Neural progenitor cell (in vitro differentiated cells): ENCODE measurements at regions not wholly inside any gene's neighbourhood (a gene's known extent, or its start where the extent isn't known, plus 50 kb on each side); places are given as distances from the start of the nearest gene placed in this dataset.

Experiments used
- EZH2 ChIP-seq: fragments of 200-600 bp; sonication (generic); IDR thresholded peaks from 2 replicates; pipeline ENCODE4 v1.6.1; 2017; ENCODE audit warnings: antibody characterized with exemption, mild to moderate bottlenecking, moderate library complexity
- TF ChIP-seq, protein P1 (sequence below): fragments of 200-600 bp; sonication (generic); IDR thresholded peaks from 2 replicates; pipeline ENCODE4 v1.5.1; 2017; ENCODE audit warnings: antibody characterized with exemption, mild to moderate bottlenecking

DNA sequence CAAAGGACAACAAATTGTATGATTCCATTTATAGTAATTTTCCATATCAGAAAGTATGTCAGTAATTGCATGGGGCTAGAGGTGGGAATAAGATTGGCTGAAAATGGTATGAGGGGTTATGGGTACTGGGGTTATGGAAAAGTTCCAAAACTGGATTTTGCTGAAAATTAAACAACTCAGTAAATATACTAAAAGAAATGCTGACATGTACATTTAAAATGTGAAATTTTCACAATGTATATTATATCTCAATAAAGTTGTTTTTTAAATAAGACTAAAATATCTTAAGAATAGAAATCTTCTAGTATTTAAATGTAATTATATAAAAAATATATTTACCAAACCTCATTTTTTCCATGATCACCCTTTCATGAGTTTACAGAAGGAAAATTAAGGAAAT, 844.9 kb upstream of the SLIT2 start:
- TF ChIP-seq, protein P1, sequence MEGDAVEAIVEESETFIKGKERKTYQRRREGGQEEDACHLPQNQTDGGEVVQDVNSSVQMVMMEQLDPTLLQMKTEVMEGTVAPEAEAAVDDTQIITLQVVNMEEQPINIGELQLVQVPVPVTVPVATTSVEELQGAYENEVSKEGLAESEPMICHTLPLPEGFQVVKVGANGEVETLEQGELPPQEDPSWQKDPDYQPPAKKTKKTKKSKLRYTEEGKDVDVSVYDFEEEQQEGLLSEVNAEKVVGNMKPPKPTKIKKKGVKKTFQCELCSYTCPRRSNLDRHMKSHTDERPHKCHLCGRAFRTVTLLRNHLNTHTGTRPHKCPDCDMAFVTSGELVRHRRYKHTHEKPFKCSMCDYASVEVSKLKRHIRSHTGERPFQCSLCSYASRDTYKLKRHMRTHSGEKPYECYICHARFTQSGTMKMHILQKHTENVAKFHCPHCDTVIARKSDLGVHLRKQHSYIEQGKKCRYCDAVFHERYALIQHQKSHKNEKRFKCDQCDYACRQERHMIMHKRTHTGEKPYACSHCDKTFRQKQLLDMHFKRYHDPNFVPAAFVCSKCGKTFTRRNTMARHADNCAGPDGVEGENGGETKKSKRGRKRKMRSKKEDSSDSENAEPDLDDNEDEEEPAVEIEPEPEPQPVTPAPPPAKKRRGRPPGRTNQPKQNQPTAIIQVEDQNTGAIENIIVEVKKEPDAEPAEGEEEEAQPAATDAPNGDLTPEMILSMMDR, result no peak
- no peak for TF ChIP-seq EZH2
